AG09319 (cell line): ENCODE measurements at regions not wholly inside any gene's neighbourhood (a gene's known extent, or its start where the extent isn't known, plus 50 kb on each side); places are given as distances from the start of the nearest gene placed in this dataset.

Experiments
- DNase-seq: peaks from one replicate; pipeline ENCODE4 v3.0.0-alpha.2; 2010; ENCODE audit warnings: low read depth; ENCODE audit errors: extremely low read depth
- CTCF ChIP-seq: IDR thresholded peaks from 2 replicates; pipeline ENCODE4 v1.5.1; 2011; ENCODE audit warnings: low read depth, mild to moderate bottlenecking, inconsistent platforms, low read length, moderate library complexity

GRCh38 chr3:193939527-193939926 lies 196.4 kb upstream of the HES1 start:
- no peak for DNase-seq
- TF ChIP-seq CTCF = no peak

GRCh38 chr3:193940526-193940925 lies 195.4 kb upstream of the HES1 start:
- no peak for TF ChIP-seq CTCF

GRCh38 chr3:193941486-193941885 lies 194.5 kb upstream of the HES1 start:
- no peak for TF ChIP-seq CTCF
- no peak for DNase-seq

More at GRCh38 chr3:193940526-193940925, 195.4 kb upstream of the HES1 start:
- no peak for DNase-seq

GRCh38 chr3:193942516-193943055 lies 193.4 kb upstream of the HES1 start:
- TF ChIP-seq CTCF = no peak
- no peak for DNase-seq

- TF ChIP-seq CTCF = no peak
- no peak for DNase-seq
These were observed 192.7 kb upstream of the HES1 start for GRCh38 chr3:193943200-193943599.

- no peak for TF ChIP-seq CTCF
- no peak for DNase-seq
These were observed 192.0 kb upstream of the HES1 start for GRCh38 chr3:193943851-193944517.

- DNase-seq = no peak
- TF ChIP-seq CTCF = no peak
These were observed 191.4 kb upstream of the HES1 start for GRCh38 chr3:193944518-193944884.
